ENCODE measurements at regions not wholly inside any gene's neighbourhood (a gene's known extent, or its start where the extent isn't known, plus 50 kb on each side); places are given as distances from the start of the nearest gene placed in this dataset.

GRCh38 chr15:61759639-61760038, 300.6 kb downstream of the VPS13C start:
- BruUV-seq (replicated peaks): no TSS peak
- Histone ChIP-seq H3K9ac (ENCODE audit: insufficient read depth in 1 of 2, low read depth in 2 of 2, low read length in 2 of 2) (no peak overlapping the region), H4K20me1 (replicated peaks; ENCODE audit: control insufficient read depth, insufficient read depth, low read length) (no peaks in the 10 kb centered on the region; the same call in 1 of the 2 replicates), H2AFZ (ENCODE audit: low read depth, low read length) (no peak overlapping the region), H3K9me1 (ENCODE audit: control insufficient read depth, insufficient read depth, low read length) (no peaks in the 10 kb centered on the region), H3K9me3 (replicated peaks; ENCODE audit: control insufficient read depth, insufficient read depth, low read depth, low read length) (no peaks in the 10 kb centered on the region), H3K79me2 (ENCODE audit: control insufficient read depth, insufficient read depth, low read length) (no peaks in the 10 kb centered on the region), H3K27ac (ENCODE audit: extremely low read depth, low read depth, low read length) (no peak overlapping the region), H3K4me2 (ENCODE audit: insufficient read depth, low read length) (no peak overlapping the region), H3K27me3 (ENCODE audit: control insufficient read depth in 2 of 2, insufficient read depth in 2 of 2, low read length in 2 of 2) (peaks cover 0 to 2% of the 10 kb centered on the region in 2 experiments; a peak in 3 of 5 replicates), H3K36me3 (ENCODE audit: control insufficient read depth, insufficient read depth, low read length) (no peaks in the 10 kb centered on the region), H3K4me1 (replicated peaks in 1 of 2; ENCODE audit: control insufficient read depth in 2 of 2, insufficient read depth in 2 of 2, low read length in 2 of 2) (no peaks in the 10 kb centered on the region), H3K4me3 (no peak overlapping the region)
- in situ Hi-C loops (cut with MboI) (no loop called here), intact Hi-C loops (cut with micrococcal nuclease) (no loop called here)
- no peak for TF ChIP-seq CBFB (CRISPR knock-in tag; IDR thresholded peaks at IDR 0.05)
- no peak for TF ChIP-seq STAT5B (CRISPR knock-in tag; IDR thresholded peaks at IDR 0.05)
- TF ChIP-seq SIN3B (IDR thresholded peaks at IDR 0.05; ENCODE audit: low read depth): no peak
- no peak for TF ChIP-seq HNRNPLL (IDR thresholded peaks at IDR 0.05; ENCODE audit: low read depth, low read length, poor library complexity, severe bottlenecking)
- no peak for TF ChIP-seq TCF15 (CRISPR knock-in tag; IDR thresholded peaks at IDR 0.05)
- TF ChIP-seq ZNF384 (IDR thresholded peaks at IDR 0.05; ENCODE audit: low read depth, low read length): no peak
- no peak for TF ChIP-seq ZNF184 (CRISPR knock-in tag; IDR thresholded peaks at IDR 0.05)
- TF ChIP-seq U2AF1 (optimal IDR thresholded peaks at IDR 0.05; ENCODE audit: low read depth, low read length): no peak
- TF ChIP-seq NCOA2 (IDR thresholded peaks at IDR 0.05; ENCODE audit: partially characterized antibody in 2 of 2): no peak
- no peak for TF ChIP-seq LEF1 (IDR thresholded peaks at IDR 0.05)
- TF ChIP-seq ZNF398 (CRISPR knock-in tag; IDR thresholded peaks at IDR 0.05): no peak
- 0% methylated on average over 2 of the region's 2 CpGs for WGBS (ENCODE audit: insufficient coverage, low coverage, missing lambda C conversion rate)
- FAIRE-seq (no peak), ATAC-seq (no peak), DNase-seq (ENCODE audit: extremely low read depth in 1 of 4, low spot score in 3 of 4) (no peak)
- POLR2A ChIA-PET: interaction anchor here (0.6 kb wide), 1 partner anchor 1076 kb away, joined by 4 read pairs; no protein-coding TSS in a partner anchor
- CTCF ChIA-PET (ENCODE audit: low intra/inter-chr PET ratio): no interaction called here

All from K562 (cell line).